Neural cell (in vitro differentiated cells): ENCODE measurements at regions not wholly inside any gene's neighbourhood (a gene's known extent, or its start where the extent isn't known, plus 50 kb on each side); places are given as distances from the start of the nearest gene placed in this dataset.

Source experiments
- EP300 ChIP-seq: fragments of 450-650 bp; conservative IDR thresholded peaks from 2 replicates; pipeline ENCODE4 v1.6.1; 2014; ENCODE audit warnings: antibody characterized with exemption, mild to moderate bottlenecking, moderate library complexity; ENCODE audit not compliant: poor library complexity, severe bottlenecking
- EZH2 ChIP-seq: fragments of 200-600, 300-800 bp; shearing (Covaris generic), sonication (generic); IDR thresholded peaks from 2 replicates; pipeline ENCODE4 v1.6.1; 2014; ENCODE audit warnings: antibody characterized with exemption, low read length, borderline replicate concordance, mild to moderate bottlenecking; ENCODE audit not compliant: insufficient read depth, poor library complexity, severe bottlenecking
- POLR2AphosphoS5 ChIP-seq: IDR thresholded peaks from 2 replicates; pipeline ENCODE4 v1.6.1; 2012
- RAD21 ChIP-seq: fragments of 450-650 bp; conservative IDR thresholded peaks from 2 replicates; pipeline ENCODE4 v1.6.1; 2014; ENCODE audit warnings: antibody characterized with exemption, mild to moderate bottlenecking, moderate library complexity
- REST ChIP-seq: IDR thresholded peaks from 2 replicates; pipeline ENCODE4 v1.6.1; 2012; ENCODE audit warnings: borderline replicate concordance
- TAF1 ChIP-seq: IDR thresholded peaks from 2 replicates; pipeline ENCODE4 v1.6.1; 2012; ENCODE audit warnings: low read depth
- TF ChIP-seq, protein P1 (sequence below): fragments of 450-650 bp; IDR thresholded peaks from 2 replicates; pipeline ENCODE4 v1.5.1; 2014; ENCODE audit warnings: antibody characterized with exemption, mild to moderate bottlenecking, moderate library complexity; ENCODE audit not compliant: poor library complexity, severe bottlenecking

DNA sequence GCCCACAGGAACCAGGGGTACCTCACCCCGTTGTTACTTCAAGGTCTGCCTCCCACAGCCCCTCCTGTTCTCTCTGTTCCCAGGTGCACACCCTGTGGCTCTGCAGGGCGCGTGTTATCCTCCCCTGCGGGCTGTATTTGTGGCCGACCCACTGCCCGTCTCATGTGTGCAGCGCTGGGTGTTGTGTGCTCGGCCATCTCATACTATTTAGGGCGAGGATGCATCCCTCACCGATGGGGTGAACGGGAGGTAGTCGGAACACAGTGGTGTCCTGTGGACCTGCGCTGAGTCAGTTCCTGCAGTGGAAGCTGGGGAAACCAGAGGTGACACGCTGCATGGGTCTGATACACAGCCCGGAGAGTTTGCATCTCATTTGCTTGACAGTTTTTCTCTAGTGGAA lies 94.5 kb upstream of the SULF2 start:
- TF ChIP-seq, protein P1, sequence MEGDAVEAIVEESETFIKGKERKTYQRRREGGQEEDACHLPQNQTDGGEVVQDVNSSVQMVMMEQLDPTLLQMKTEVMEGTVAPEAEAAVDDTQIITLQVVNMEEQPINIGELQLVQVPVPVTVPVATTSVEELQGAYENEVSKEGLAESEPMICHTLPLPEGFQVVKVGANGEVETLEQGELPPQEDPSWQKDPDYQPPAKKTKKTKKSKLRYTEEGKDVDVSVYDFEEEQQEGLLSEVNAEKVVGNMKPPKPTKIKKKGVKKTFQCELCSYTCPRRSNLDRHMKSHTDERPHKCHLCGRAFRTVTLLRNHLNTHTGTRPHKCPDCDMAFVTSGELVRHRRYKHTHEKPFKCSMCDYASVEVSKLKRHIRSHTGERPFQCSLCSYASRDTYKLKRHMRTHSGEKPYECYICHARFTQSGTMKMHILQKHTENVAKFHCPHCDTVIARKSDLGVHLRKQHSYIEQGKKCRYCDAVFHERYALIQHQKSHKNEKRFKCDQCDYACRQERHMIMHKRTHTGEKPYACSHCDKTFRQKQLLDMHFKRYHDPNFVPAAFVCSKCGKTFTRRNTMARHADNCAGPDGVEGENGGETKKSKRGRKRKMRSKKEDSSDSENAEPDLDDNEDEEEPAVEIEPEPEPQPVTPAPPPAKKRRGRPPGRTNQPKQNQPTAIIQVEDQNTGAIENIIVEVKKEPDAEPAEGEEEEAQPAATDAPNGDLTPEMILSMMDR = no peak
- TF ChIP-seq EZH2 (no peak), POLR2AphosphoS5 (no peak), TAF1 (no peak), RAD21 (no peak), REST (no peak), EP300 (no peak)
